Glutamatergic neuron (in vitro differentiated cells): ENCODE measurements at regions not wholly inside any gene's neighbourhood (a gene's known extent, or its start where the extent isn't known, plus 50 kb on each side); places are given as distances from the start of the nearest gene placed in this dataset.

ENCODE experiments used
- DNase-seq: peaks from one replicate; pipeline ENCODE4 v3.0.0; 2022
- H3K27ac Mint-ChIP-seq: one replicate; pipeline ENCODE4 v1.8.0; 2020; ENCODE audit warnings: mild to moderate bottlenecking, mixed read lengths, inconsistent platforms; ENCODE audit not compliant: unreplicated experiment
- H3K27me3 Mint-ChIP-seq: one replicate; pipeline ENCODE4 v1.8.0; 2020; ENCODE audit warnings: mild to moderate bottlenecking, moderate library complexity, mixed read lengths, inconsistent platforms; ENCODE audit not compliant: unreplicated experiment
- H3K36me3 Mint-ChIP-seq: one replicate; pipeline ENCODE4 v1.8.0; 2020; ENCODE audit warnings: mild to moderate bottlenecking, mixed read lengths, inconsistent platforms; ENCODE audit not compliant: unreplicated experiment
- H3K4me1 Mint-ChIP-seq: one replicate; pipeline ENCODE4 v1.8.0; 2020; ENCODE audit warnings: mild to moderate bottlenecking, low read depth, mixed read lengths, inconsistent platforms; ENCODE audit not compliant: unreplicated experiment
- H3K4me3 Mint-ChIP-seq: one replicate; pipeline ENCODE4 v1.8.0; 2020; ENCODE audit warnings: mild to moderate bottlenecking, mixed read lengths, inconsistent platforms; ENCODE audit not compliant: unreplicated experiment
- H3K9me3 Mint-ChIP-seq: one replicate; pipeline ENCODE4 v1.8.0; 2020; ENCODE audit warnings: mild to moderate bottlenecking, moderate library complexity, mixed read lengths, inconsistent platforms; ENCODE audit not compliant: unreplicated experiment
- TF ChIP-seq, protein P1 (sequence below): fragments of 200-600 bp; sonication (generic); IDR thresholded peaks from one replicate; pipeline ENCODE4 v1.5.0; 2021; ENCODE audit not compliant: partially characterized antibody, unreplicated experiment

DNA sequence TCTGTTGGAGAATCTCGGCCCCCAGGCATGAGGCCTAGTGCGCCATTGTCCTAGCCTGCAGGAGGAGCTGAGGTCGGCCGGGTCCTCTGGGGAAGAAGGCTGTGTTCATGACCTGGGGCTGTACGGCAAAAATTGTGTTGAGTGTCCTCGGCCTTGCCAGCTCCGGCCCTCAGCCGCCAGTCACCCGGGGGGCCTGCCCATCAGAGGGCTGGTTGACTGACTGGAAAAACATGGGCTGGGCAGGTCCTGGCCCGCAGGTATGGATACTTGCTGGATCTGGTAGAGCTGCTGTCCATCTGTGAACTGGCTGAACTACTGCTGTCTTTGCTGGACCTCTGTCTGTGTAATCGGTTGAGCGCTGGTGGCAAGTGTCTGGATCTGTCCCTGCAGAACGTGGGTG lies 136.7 kb upstream of the GAS1 start:
- Mint-ChIP-seq H3K27me3 (peaks cover 2% of the 10 kb centered on the region), H3K9me3 (peaks cover 4% of the 10 kb centered on the region), H3K27ac (no peak overlapping the region), H3K36me3 (peaks cover 14% of the 10 kb centered on the region), H3K4me1 (no peaks in the 10 kb centered on the region), H3K4me3 (no peak overlapping the region)
- no peak for DNase-seq
- TF ChIP-seq, protein P1, sequence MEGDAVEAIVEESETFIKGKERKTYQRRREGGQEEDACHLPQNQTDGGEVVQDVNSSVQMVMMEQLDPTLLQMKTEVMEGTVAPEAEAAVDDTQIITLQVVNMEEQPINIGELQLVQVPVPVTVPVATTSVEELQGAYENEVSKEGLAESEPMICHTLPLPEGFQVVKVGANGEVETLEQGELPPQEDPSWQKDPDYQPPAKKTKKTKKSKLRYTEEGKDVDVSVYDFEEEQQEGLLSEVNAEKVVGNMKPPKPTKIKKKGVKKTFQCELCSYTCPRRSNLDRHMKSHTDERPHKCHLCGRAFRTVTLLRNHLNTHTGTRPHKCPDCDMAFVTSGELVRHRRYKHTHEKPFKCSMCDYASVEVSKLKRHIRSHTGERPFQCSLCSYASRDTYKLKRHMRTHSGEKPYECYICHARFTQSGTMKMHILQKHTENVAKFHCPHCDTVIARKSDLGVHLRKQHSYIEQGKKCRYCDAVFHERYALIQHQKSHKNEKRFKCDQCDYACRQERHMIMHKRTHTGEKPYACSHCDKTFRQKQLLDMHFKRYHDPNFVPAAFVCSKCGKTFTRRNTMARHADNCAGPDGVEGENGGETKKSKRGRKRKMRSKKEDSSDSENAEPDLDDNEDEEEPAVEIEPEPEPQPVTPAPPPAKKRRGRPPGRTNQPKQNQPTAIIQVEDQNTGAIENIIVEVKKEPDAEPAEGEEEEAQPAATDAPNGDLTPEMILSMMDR = no peak

GRCh38 chr9:87084407-87084806 lies 137.1 kb upstream of the GAS1 start:
- Mint-ChIP-seq H3K27me3 (peaks cover 2% of the 10 kb centered on the region), H3K4me1 (no peaks in the 10 kb centered on the region), H3K36me3 (peaks cover 12% of the 10 kb centered on the region), H3K27ac (no peak overlapping the region), H3K4me3 (no peak overlapping the region), H3K9me3 (peaks cover 4% of the 10 kb centered on the region)
- TF ChIP-seq, protein P1 = no peak
- no peak for DNase-seq

DNA sequence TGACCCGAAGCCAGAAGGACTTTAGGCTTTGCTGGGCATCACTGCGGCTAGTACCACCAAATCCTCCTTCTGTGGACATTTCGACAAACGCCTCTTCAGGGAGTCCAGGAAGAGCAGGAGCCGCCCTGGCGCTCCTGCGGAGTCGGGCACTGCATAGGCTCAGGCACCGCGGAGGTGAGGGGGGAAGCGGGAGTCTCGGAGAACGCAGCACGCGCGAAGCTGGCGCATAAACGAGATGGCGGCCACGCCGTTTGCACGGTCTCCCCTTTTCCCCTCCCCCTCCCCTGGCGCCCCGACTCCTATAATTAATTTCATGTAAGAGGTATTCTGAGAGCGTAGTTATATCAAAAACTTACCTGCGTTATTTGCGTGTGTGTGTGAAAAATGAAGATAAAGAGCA lies 137.8 kb upstream of the GAS1 start:
- Mint-ChIP-seq H3K4me3 (no peak overlapping the region), H3K27me3 (peaks cover 2% of the 10 kb centered on the region), H3K27ac (no peak overlapping the region), H3K4me1 (no peaks in the 10 kb centered on the region), H3K36me3 (peaks cover 6% of the 10 kb centered on the region), H3K9me3 (peaks cover 4% of the 10 kb centered on the region)
- TF ChIP-seq, protein P1 = no peak
- DNase-seq = no peak

GRCh38 chr9:87085521-87085920 lies 138.2 kb upstream of the GAS1 start:
- H3K4me3 Mint-ChIP-seq = no peak overlapping the region
- peaks cover 4% of the 10 kb centered on the region for H3K36me3 Mint-ChIP-seq
- peaks cover 2% of the 10 kb centered on the region for H3K27me3 Mint-ChIP-seq
- no peak for DNase-seq
- peaks cover 4% of the 10 kb centered on the region for H3K9me3 Mint-ChIP-seq
- TF ChIP-seq, protein P1 = no peak
- no peaks in the 10 kb centered on the region for H3K4me1 Mint-ChIP-seq
- no peak overlapping the region for H3K27ac Mint-ChIP-seq

DNA sequence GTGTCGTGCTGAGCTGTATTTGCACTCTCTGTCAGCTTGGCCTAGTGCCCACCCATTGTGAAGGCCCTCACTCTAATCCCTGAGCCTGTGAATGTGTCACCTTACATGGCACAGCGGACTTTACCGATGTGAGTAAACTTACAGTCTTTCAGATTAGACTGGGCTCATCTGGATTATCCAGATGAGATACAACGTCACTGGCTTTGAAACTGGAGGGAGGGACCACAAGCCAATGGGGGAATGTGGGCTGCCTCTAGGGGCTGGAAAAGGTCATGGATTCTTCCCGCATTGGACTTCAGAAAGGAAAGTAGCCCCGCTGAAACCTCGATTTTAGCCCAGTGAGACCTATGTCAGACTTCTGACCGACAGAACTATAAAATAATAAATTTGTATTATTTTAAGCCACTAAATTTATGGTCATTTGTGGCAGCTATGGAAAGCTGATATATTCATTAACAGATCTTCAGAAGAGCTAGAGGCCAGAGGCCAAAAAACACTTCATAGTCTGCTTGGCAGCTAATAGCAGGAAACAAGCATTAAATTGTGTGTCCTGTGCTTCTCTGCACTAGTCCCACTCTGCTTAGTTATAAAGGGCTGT lies 139.0 kb upstream of the GAS1 start:
- H3K4me1 Mint-ChIP-seq = no peaks in the 10 kb centered on the region
- H3K27me3 Mint-ChIP-seq = peaks cover 2% of the 10 kb centered on the region
- H3K4me3 Mint-ChIP-seq = no peak overlapping the region
- no peak for DNase-seq
- H3K36me3 Mint-ChIP-seq = peaks cover 4% of the 10 kb centered on the region
- no peak overlapping the region for H3K27ac Mint-ChIP-seq
- H3K9me3 Mint-ChIP-seq = peaks cover 4% of the 10 kb centered on the region
- TF ChIP-seq, protein P1 = no peak
